Body of pancreas (tissue), 4 donors: ENCODE measurements at regions not wholly inside any gene's neighbourhood (a gene's known extent, or its start where the extent isn't known, plus 50 kb on each side); places are given as distances from the start of the nearest gene placed in this dataset.

Experiments used
- ATAC-seq: fragments of 150-250 bp; one replicate; pipeline ENCODE4 v1.9.1; 2016
- DNase-seq, 4 donors: peaks; one replicate each; pipeline ENCODE4 v3.0.0-alpha.2; 2019
- H3K27ac ChIP-seq, 4 donors: fragments of 200-600 bp; sonication (generic); 1 replicate in 3 of 4; 2 replicates in 1 of 4; pipeline versions ENCODE4 v1.5.1 to v1.6.1; 2016 to 2019; ENCODE audit warnings: mild to moderate bottlenecking in 1 of 4, mixed read lengths in 1 of 4, moderate library complexity in 1 of 4
- H3K27me3 ChIP-seq, 2 donors: fragments of 200-600 bp; sonication (generic); one replicate each; pipeline ENCODE4 v1.6.0; 2016; ENCODE audit warnings: mild to moderate bottlenecking in 1 of 2
- H3K36me3 ChIP-seq, 2 donors: fragments of 200-600 bp; sonication (generic); replicated peaks in 1 of 2; 2 replicates each; pipeline ENCODE4 v1.5.1; 2016; ENCODE audit warnings: low read depth in 2 of 2; ENCODE audit not compliant: insufficient read depth in 1 of 2
- H3K4me1 ChIP-seq: fragments of 200-600 bp; sonication (generic); one replicate; pipeline ENCODE4 v1.6.0; 2016
- H3K4me3 ChIP-seq, 2 donors: fragments of 200-600 bp; sonication (generic); 1 replicate in 1 of 2; 2 replicates in 1 of 2; pipeline ENCODE4 v1.5.1; 2016 to 2019
- H3K9me3 ChIP-seq, 3 donors: fragments of 200-600 bp; sonication (generic); 1 replicate in 2 of 3; 2 replicates in 1 of 3; pipeline ENCODE4 v1.5.1; 2016
- POLR2A ChIP-seq, 3 donors: fragments of 450-650 bp; IDR thresholded peaks; one replicate each; pipeline ENCODE4 v1.6.1; 2016; ENCODE audit warnings: antibody characterized with exemption in 3 of 3, mild to moderate bottlenecking in 2 of 3
- WGBS, 2 donors: methylation state at CpG; one replicate each; pipeline ENCODE4 v1.1.5; 2017; 5-methylcytosine and 5-hydroxymethylcytosine counted together
- intact Hi-C: fragments of 100-400 bp; cut with DNase I; formaldehyde crosslinking; loops from one replicate; pipeline ENCODE4 v1.15.1; 2023
- TF ChIP-seq, protein P1 (sequence below), 7 experiments: fragments of 450-650 bp in 4 of 7; fragments of 200-600 bp in 3 of 7; sonication (generic) in 3 of 7; IDR thresholded peaks; one replicate each; pipeline ENCODE4 v1.5.1; 2016 to 2019; ENCODE audit warnings: antibody characterized with exemption in 7 of 7

DNA sequence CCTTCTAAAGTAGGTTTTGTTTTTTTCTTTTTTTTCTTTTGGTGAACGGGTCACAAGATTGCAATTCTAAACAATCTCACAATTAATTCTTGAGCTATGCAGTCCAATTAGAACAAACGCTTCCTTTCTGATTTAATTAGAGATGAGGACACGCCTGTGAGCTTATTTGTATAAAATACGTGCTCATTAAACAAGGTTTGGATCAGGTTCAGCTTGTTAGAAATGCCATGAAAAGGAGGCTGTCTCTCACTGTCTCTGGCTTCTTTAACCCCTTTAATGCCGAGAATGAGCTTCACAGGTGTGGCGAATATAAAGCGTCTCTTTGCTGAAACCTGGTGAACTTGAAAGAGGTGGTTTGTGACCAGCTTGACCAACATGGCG lies 191.8 kb downstream of the GAS1 start:
- DNase-seq = no peak
- no peak for ATAC-seq
- Histone ChIP-seq H3K4me1 (no peaks in the 10 kb centered on the region), H3K4me3 (no peak overlapping the region), H3K36me3 (no peaks in the 10 kb centered on the region), H3K27ac (no peak overlapping the region), H3K27me3 (no peaks in the 10 kb centered on the region), H3K9me3 (no peaks in the 10 kb centered on the region)
- intact Hi-C loops = no loop called here
- 67 to 73% methylated on average over 8 of the region's 8 CpGs for WGBS, 2 donors
- TF ChIP-seq, protein P1, sequence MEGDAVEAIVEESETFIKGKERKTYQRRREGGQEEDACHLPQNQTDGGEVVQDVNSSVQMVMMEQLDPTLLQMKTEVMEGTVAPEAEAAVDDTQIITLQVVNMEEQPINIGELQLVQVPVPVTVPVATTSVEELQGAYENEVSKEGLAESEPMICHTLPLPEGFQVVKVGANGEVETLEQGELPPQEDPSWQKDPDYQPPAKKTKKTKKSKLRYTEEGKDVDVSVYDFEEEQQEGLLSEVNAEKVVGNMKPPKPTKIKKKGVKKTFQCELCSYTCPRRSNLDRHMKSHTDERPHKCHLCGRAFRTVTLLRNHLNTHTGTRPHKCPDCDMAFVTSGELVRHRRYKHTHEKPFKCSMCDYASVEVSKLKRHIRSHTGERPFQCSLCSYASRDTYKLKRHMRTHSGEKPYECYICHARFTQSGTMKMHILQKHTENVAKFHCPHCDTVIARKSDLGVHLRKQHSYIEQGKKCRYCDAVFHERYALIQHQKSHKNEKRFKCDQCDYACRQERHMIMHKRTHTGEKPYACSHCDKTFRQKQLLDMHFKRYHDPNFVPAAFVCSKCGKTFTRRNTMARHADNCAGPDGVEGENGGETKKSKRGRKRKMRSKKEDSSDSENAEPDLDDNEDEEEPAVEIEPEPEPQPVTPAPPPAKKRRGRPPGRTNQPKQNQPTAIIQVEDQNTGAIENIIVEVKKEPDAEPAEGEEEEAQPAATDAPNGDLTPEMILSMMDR (IDR thresholded peaks at IDR 0.05) = no peak
- TF ChIP-seq POLR2A (IDR thresholded peaks at IDR 0.05) = no peak

DNA sequence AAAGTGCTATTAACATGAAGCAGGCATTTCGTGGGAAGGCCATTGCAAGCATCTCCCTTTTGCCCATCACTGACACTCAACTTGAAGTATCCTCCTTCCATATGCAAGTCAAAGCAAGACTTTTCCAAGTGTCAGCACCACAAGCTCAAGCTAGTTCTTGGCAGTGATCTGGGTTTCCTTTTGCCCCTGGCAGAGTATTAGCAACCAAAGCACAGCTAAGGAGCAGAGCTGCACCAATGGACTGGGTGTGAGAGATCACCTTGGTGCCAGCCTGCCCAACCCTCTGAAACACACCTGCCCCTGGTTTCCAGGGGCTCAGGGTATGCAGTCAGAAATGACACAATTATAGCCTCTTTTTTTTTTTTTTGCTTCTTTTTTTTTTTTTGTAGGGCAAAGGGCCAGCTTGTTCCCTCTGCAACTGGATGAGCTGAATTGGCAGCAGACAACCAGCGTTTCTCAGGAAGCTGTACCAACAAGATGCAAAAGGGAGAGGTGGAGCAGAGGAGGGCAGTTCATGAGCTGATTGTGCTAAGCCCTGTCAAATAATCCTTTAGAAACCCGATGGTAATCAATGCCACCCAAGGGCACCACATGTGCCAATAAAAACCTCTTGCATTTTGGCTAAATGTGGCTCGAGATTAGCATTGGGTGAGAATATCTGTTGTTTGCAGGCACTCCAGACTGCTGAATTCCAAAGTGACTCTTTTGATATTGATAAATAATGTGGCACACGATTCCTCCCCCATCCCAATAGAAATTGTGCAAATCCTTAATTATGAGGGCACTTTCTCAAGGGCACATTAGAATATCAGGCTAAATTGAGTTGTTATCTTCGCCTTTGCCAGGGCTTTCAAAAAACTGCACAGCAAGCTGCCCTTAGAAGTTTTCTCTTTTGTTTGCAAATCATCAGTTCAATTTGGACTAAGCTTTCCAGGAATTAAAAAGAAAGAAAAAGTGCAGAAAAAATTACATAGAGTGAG lies 192.4 kb downstream of the GAS1 start:
- no peak overlapping the region for H3K27ac ChIP-seq
- H3K36me3 ChIP-seq = no peaks in the 10 kb centered on the region
- no peak overlapping the region for H3K4me3 ChIP-seq
- intact Hi-C loops = no loop called here
- no peaks in the 10 kb centered on the region for H3K9me3 ChIP-seq
- DNase-seq (no peak), ATAC-seq (no peak)
- H3K27me3 ChIP-seq = no peaks in the 10 kb centered on the region
- WGBS, 2 donors = 36% methylated on average over 6 of the region's 6 CpGs
- no peaks in the 10 kb centered on the region for H3K4me1 ChIP-seq
- no peak for TF ChIP-seq POLR2A (IDR thresholded peaks at IDR 0.05)

DNA sequence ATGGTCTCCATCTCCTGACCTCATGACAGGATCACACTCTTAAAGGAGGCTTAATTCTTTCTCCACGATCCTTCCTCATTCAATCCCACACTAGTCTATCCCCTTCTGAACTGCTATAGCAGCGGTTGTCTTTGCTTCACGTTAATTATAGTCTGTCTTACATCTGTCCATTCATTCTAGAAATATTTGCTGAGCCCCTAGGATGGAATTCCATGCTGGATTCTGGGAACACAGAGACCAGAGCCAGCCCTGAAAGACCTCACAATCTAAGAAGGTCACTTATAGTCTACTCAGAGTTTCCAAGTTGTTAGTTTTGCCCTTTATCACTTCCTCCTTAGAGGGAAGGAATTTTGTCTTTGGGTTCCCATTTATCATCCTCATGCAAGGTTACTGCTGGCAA lies 193.5 kb downstream of the GAS1 start:
- TF ChIP-seq, protein P1 (IDR thresholded peaks at IDR 0.05) = no peak
- no peak for TF ChIP-seq POLR2A (IDR thresholded peaks at IDR 0.05)
- WGBS, 2 donors = 78% methylated on average over 3 of the region's 3 CpGs
- H3K4me1 ChIP-seq = no peaks in the 10 kb centered on the region
- intact Hi-C loops = no loop called here
- H3K27ac ChIP-seq = no peak overlapping the region
- DNase-seq (no peak), ATAC-seq (no peak)
- no peaks in the 10 kb centered on the region for H3K36me3 ChIP-seq
- no peak overlapping the region for H3K4me3 ChIP-seq
- H3K9me3 ChIP-seq = no peaks in the 10 kb centered on the region
- no peaks in the 10 kb centered on the region for H3K27me3 ChIP-seq

DNA sequence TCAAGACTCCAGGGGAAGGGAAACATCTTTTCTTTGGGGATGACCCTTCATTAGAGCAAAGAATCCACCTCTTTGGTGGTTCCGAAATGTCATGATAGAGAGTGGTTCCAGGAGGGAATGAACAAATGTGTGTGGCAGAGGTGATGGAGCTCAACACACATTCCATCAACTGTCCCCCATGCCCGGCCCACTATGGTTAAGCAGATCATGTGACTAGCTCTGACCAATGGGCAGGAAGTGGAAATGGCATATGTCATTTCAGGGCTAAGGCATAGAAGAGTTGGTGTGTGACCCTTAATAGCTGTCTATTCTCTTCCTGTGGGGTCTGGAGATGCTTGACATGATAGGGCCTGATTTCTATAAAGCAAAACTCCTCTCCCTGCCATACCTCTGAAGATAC lies 194.6 kb downstream of the GAS1 start:
- H3K36me3 ChIP-seq = no peaks in the 10 kb centered on the region
- no peak for TF ChIP-seq POLR2A (IDR thresholded peaks at IDR 0.05)
- TF ChIP-seq, protein P1 (IDR thresholded peaks at IDR 0.05) = no peak
- no peaks in the 10 kb centered on the region for H3K4me1 ChIP-seq
- H3K27ac ChIP-seq = no peak overlapping the region
- ATAC-seq (no peak), DNase-seq (no peak)
- intact Hi-C loops = no loop called here
- WGBS, 2 donors = 79 to 86% methylated on average over 2 of the region's 2 CpGs
- H3K4me3 ChIP-seq = no peak overlapping the region
- H3K9me3 ChIP-seq = no peaks in the 10 kb centered on the region
- no peaks in the 10 kb centered on the region for H3K27me3 ChIP-seq

DNA sequence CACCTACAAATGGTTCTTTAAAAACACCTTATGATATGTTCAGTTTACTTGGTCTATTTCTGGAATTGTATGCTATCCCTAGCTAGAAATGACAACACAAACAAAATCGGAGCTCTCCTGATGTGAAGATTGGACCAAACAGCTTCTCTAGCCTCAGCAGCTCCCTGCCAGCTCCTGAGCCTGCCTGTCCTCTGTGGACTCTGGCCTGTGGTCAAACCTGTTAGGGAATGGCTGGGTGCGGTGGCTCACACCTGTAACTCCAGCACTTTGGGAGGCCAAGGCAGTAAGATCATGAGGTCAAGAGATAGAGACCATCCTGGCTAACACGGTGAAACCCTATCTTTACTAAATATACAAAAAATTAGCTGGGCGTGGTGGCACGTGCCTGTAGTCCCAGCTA lies 195.3 kb downstream of the GAS1 start:
- H3K27me3 ChIP-seq = no peaks in the 10 kb centered on the region
- no peak overlapping the region for H3K27ac ChIP-seq
- H3K4me3 ChIP-seq = no peak overlapping the region
- TF ChIP-seq, protein P1 (IDR thresholded peaks at IDR 0.05) = no peak
- no peak for TF ChIP-seq POLR2A (IDR thresholded peaks at IDR 0.05)
- ATAC-seq (no peak), DNase-seq (no peak)
- H3K4me1 ChIP-seq = no peaks in the 10 kb centered on the region
- H3K36me3 ChIP-seq = no peaks in the 10 kb centered on the region
- 86 to 93% methylated on average over 5 of the region's 5 CpGs for WGBS, 2 donors
- intact Hi-C loops = no loop called here
- H3K9me3 ChIP-seq = no peaks in the 10 kb centered on the region
